HG03460 (cell line): ENCODE measurements at regions not wholly inside any gene's neighbourhood (a gene's known extent, or its start where the extent isn't known, plus 50 kb on each side); places are given as distances from the start of the nearest gene placed in this dataset.

Source experiments
- ATAC-seq: cut with Tn5 transposase; IDR thresholded peaks from one replicate; pipeline ENCODE4 v1.9.1; 2021; ENCODE audit not compliant: unreplicated experiment

DNA sequence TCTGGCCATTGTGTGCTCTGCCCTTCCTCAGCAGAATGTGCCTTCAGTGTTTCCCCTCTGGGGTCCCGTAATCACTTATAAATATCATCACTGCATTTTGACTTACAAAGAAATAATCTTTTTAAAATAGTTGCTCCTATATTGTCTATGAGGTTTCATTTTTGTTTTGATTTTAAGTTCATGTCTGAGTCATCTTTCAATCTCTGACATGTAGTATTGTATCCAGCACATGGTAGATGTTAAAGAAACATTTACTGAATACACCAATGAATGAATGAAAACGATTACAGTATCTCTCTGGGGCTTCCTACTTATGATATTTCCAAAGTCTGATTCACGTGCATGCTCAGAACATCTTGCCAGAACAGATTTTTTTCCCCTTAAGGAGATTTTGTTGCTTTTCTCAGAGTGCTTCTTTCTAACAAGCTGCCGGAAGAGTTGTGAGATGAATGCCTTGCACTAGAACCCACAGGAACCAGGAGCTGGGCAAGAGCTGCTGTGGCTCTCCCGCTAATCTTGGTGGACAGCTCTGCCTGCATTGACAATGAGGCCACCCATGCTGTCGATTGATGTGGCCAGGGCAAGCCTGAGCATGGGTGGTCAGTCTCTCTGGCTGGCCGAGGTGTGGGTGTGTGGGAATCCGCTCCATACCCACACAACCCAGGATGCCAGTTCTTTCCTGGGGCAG, 199.4 kb downstream of the CYRIA start:
- ATAC-seq: no peak

GRCh38 chr2:16464641-16465040, 201.0 kb downstream of the CYRIA start:
- ATAC-seq: no peak

GRCh38 chr2:16462958-16463357, 202.7 kb downstream of the CYRIA start:
- ATAC-seq: no peak

DNA sequence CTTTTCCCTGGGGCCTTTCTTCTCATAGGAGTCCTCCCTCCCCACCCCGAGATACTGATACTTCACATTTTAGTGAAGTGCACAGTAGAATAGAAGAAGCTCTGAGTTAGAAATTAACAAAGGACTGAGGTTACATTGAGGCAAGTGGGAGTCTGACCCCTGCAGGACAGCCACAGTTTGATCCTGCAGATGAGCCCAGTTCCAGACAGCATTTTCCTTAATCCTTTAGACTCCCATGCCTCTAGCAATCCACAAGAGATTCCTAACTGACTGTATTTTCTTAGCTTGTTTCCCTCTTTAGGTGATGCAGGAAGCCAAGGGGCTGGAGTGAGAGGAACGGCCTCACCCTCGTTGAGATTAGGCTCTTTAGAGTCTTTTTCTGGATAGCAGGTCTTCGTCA, 204.0 kb downstream of the CYRIA start:
- no peak for ATAC-seq

DNA sequence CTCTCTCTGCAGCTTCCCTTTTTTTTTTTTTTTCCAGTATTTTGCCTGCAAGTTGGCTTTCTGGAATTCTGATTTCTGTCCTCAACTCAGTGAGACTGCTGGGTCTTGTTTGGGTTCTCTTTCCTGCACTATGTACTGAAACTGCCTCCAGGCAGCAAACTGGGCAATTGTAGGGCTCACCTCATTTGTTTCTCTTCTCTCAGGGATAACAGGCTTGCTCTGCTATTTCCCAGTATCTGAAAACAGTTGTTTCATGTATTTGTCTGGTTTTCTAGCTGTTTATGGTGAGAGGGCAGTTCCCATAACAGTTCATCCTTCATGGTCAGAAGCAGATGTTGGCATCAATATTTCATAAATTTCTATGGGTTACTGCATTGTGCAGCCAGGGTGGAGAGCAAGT, 206.0 kb downstream of the CYRIA start:
- no peak for ATAC-seq

GRCh38 chr2:16454621-16455020, 211.0 kb downstream of the CYRIA start:
- no peak for ATAC-seq

DNA sequence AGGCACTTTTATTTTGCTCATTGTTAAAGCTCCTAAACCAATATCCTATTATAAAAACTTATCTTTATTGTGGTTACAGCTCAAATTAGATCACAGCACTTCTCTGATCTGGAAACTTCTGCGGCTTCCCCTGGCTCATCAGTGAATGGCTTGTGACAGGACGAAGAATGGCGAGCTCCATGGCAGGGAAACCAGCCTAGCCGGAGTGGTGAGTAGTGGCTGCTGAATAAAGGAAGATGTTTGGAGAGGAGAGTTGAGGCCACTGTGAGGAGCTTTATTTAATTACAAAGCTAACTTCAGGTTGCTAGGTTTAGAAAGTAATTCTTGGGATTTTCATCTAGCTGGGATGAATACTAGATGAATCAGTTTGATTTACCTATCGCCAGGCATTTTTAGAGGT, 213.5 kb downstream of the CYRIA start:
- no peak for ATAC-seq

DNA sequence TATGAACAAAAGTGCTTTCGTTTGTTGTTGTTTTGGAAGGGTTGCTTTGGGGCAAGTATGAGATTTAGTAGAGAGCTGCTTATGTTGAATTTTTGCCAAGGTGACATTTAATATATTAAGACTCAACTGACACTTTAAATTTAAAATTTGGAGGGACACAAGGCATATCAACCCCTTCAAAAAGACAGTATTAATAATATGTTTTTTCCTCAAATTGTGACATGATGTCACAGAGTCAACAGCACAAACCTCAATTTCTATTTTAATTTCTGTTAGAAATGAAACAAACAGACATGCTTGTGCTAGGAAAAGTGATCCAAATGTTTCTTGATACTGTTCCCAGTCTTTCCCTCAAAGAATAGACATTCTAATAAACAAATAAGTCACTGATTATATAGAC, 218.9 kb downstream of the CYRIA start:
- ATAC-seq: no peak

DNA sequence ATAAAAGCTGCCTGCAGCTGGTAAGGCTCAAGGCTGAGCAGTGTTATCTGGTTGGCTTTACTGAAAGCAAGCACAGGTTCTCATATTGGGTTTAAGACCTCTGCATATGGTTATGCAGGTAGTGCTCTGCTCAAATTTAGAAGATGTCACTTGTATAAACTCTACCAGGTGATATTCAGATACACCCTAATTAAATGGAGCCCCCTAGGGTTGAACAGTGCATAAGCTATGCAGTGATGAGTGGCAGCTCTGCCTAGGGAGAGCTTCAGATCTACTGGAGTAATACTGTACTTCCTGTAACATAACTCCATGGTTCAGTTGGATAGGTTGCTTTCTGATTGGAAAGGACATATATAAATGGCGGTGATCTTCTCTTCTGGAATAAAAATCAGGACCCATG, 222.7 kb downstream of the CYRIA start:
- ATAC-seq: no peak

DNA sequence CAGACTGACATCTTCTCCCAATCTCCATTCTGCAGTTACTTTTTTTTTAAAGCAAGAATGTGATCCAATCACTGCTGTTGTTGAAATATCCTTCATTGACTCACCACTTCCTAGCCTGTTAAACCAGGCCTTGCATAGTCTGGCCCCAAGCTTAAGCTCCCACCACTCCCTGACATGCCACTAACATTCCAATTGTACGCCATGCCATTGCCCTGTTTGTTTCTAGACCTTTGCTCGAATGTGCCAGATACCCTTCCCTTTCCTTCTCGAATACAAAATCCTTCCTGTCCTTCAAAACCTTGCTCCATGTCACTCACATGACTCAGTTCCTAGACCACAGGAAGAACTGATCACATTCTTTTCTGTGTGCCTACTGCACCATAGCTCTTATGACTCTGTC, 224.2 kb downstream of the CYRIA start:
- no peak for ATAC-seq

- ATAC-seq: no peak
Measured at GRCh38 chr2:16440898-16441297, 224.7 kb downstream of the CYRIA start.

DNA sequence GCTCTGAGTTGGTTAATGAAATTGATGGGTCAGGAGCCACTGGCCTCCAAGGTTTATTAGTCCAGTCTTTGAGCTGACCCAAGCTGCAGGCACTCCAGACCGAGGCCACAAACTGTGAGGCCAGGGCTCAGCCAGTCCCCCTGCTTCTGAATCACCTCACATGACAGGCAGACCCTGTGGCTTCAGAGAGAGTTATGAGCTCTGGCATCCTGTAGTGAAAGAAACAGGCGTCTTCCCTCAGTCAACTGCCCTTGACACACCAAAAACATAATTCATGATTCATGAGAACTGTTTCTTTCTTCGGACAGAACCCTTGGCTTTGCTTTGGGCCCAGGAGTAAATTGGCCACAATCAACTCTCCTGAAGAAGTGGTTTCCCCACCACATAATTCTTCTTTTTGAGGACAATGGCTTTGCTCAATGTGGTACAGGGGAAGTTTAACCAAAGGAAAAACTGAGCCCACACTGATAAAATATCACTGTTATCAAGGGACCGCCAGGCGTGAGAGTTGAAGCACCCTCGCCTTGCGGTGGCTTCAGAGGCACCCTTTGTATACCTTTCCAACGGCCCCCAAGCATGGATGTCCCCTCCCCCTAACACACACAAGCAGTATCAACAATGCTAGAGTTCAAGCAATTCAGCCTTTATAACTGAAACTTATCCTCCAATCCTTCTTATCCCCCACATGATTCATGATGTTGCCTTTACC, 226.9 kb downstream of the CYRIA start:
- ATAC-seq: no peak

GRCh38 chr2:16437189-16437588, 228.4 kb downstream of the CYRIA start:
- ATAC-seq: no peak

DNA sequence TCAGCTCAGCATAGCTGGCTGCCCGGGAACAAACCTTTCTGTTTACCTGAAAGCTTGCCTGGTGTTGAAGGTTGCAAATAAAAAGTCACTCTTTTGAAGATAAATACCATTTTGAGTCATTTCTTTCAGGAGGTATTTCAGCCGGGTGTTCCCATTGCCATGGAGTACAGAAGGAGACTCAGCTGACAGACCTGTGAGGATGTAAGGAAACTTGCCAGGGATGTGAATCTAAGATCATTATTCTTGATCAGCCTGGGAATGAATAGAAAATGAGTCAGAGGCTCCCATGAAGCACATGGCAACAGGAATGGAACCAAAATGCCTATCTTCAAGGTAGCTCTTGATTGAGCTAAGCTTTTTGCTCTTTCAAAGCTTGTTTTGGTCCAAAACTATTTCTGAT, 231.2 kb downstream of the CYRIA start:
- ATAC-seq: no peak

GRCh38 chr2:16430846-16431245, 234.8 kb downstream of the CYRIA start:
- ATAC-seq: no peak

- ATAC-seq: no peak
Measured at GRCh38 chr2:16429431-16430145, 236.0 kb downstream of the CYRIA start.

- no peak for ATAC-seq
Measured at GRCh38 chr2:16429002-16429401, 236.6 kb downstream of the CYRIA start.

- ATAC-seq: no peak
Measured at GRCh38 chr2:16425462-16426336, 239.9 kb downstream of the CYRIA start.

- no peak for ATAC-seq
Measured at GRCh38 chr2:16420421-16420820, 245.2 kb downstream of the CYRIA start.

DNA sequence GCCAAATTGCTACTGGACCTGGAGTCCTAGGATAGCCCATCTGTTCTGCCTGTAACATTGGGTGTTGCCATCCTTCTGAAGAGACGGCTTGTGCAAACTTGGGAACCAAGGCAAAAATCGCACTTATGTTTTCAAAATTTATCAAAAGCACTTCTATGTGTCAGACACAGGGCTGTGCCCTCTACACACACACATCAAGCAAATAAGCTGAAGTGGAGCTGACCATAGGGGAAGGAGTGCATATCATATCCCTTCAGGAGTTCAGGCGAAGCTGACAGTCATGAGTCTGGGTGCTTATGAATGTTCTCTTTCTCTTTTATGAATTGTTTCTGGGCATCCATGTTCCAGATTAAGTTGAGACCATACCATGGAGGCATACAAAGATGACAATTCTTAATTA, 247.9 kb downstream of the CYRIA start:
- ATAC-seq: no peak

- ATAC-seq: no peak
Measured at GRCh38 chr2:16416651-16417050, 249.0 kb downstream of the CYRIA start.
